GF-D8 (cell line): ENCODE measurements at regions not wholly inside any gene's neighbourhood (a gene's known extent, or its start where the extent isn't known, plus 50 kb on each side); places are given as distances from the start of the nearest gene placed in this dataset.
A peak's percentile ranks its signal among the peaks of the same experiment; 100 is the strongest.
"Not testable (repeated sequence)": the region's sequence is repeated elsewhere in the genome, so short reads cannot be mapped to it uniquely, and the experiment has no call there.

ENCODE experiments used
- DNase-seq: peaks from one replicate; lab custom pipeline; 2025; lab: John Stamatoyannopoulos, UW

DNA sequence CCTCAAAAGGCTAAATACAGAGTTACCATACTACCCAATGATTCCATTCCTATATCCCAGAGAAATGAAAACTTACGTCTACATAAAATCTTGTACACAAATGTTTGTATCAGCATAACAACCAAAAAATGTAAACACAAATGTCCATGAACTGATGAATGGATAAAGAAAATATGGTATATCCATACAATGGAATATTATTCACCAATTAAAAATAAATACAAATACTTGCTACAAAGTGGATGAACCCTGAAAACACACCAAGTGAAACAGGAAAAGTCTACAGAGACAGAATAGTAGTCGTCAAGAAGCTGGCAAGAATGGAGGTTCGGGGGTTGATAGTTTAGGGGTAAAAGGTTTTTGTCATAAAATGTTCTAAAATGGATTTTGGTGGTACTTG lies 54.0 kb upstream of the ANKRD28 start:
- no peak for DNase-seq

DNA sequence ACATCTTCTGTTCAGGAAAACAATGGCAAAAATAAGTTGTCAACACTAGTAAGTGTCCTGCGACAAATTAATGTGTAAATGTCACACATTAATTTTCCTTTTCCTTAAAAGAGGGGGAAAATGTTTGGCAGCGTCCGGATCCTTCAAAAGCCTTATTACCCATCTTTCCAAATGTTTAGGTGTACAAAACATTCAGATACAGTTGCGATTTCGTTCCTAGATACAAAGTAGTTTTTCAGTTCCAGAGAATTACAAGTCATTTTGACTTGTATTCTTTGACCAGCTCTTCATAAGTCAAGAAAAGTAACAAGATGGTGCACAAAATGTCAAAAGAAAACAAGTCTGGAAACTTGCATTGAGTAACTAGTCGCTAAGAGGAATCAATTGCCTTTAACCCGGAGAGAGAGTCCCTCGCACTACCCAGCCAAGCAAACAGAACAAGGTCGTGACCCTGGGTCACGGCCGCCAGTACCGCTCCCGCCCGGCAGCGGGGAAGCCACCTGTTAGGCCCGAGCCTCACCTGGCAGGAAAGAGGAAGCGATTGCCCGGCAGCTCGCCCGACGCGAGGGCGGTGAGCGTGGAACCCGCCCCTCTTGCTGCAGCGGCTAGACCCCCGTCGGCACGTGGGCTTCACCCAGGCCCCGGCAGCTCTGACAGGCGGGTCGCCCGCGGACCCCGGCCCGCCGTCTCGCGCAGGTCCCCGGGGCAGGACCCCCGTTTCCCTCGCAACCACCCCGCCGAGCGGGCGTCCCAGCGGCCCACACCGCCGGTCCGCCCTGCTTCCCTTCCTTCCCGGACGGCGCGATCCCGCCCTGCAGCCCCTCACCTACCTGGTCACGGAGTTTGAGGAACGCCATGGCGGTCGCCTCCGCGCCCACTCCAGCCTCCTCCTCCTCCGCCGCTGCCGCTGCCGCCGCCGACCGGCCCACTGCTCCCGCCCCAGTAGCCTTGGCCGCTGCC lies 61.0 kb upstream of the ANKRD28 start:
- DNase-seq = peak; percentile 39

DNA sequence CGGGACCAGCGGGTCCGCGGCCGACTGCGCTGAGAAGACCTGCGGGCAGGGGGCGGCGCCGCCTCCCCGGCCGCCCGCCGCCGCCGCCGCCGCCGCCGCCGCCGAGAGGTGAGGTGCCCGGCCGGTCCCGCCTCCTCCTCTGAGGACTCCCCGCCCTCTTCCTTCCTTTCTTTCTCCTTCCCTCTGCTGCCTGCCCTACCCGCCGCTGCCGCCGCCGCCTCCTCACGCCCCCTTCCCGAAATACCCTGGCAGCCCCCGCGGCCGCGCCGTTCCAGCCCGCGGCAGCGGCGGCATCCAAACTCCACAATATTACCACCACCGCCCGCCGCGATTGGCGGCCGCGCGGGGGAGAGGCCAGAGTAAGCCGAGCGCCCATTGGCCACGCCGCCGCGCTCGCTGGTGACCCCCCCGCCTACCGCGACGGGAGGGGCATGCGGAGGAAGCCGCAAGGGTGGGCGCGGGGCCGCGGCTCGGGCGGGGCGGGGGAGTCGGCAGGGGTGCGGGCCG lies 61.8 kb upstream of the ANKRD28 start:
- peak; percentile 76 for DNase-seq

DNA sequence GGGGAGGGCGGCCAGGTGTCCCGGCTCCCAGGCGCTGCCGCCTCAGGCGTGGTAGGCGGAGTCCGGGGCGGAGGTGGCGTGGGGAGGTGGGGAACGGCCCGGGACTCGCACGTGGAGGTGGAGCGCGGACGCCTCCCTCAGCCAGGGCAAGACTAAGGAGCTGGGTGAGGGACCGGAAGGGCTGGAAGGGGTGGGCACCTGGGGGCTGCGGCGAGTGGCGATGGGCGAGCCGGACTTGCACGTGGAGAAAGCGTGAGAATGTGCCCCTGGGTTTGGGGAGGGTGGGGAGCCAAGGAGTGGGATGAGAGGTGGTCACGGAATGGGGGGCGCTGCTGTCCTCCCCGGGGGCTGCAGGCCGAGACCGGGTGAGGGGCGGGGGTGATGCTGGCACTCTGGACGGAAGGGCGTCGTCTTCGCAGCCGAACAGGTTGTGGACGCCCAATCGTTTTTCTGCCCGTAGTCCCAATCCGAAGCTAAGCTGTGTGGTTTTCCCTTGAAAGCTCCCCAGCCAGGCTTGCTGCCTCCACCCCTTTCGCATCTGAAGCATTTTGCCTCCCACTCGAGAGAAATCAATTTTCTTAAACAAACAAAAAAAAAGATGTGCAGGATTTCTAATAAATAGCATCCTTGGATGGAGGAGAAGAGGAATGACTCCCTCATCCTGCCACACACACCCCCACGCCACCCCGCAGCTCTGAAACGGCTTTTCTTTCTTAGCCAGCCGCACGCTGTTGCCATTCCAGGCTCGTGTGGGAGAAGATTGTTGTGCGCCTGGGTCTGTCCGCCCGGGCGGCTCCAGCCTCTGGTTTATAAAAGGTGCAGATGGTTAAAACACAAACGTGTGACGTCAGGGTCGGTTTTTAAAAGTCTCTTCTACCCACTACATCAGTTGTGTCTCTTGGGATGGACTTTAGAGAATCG lies 62.5 kb upstream of the ANKRD28 start:
- DNase-seq = peak; percentile 67

DNA sequence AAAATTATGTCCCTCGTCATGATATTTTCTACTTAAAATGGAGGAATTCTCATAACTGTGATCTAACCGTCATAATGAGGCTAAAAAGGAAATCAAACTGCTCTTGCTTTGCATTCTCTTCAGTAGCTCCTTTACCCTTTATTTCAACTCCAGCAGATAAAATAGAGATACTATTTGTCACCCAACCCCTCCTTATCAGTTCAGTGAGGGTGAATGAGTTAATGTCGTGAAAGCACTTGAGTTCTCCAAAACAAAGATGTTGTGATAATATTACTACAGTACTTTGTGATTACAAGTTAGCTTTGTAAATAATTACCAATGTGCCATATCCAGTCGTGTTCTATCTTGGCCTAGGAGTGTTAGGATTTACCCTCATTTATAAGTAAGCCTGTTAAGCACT lies 63.4 kb upstream of the ANKRD28 start:
- DNase-seq = no peak

DNA sequence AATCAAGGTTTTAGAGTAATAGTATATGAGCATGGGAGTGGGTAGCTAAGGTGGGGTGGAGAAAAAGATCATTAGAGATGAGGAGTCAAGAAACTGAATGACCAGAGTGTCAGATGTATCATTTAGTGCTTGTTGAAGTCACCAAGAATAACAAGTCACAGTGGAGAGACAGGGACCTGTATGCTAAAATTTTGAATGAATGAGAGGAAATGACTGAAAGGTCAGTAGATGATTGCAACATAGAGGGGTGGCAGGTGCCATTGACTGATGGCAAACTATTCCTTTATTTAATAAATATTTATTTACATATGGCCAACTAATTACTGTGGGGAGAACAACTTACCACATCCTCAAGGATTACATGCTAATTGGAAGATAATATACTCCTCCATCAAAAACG lies 75.0 kb upstream of the ANKRD28 start:
- DNase-seq = no peak

DNA sequence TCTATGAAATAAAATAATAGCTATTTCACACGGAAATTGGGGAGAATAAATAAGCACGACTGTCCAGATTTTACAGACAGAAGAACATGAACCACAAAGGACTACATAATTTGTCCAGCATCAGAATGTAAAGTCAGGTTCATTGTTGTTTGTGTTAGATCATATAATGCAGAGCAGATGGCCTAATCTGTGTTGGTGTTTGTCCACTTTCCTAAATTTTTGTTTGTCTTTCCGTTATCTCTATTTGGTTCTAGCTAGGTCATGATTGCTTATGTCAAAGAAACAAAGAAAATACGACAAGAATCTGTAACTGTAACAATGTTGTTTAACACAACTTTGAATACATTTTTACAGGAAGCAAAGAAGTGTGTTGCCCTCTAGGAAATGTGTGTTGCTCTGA lies 75.6 kb upstream of the ANKRD28 start:
- DNase-seq = no peak

DNA sequence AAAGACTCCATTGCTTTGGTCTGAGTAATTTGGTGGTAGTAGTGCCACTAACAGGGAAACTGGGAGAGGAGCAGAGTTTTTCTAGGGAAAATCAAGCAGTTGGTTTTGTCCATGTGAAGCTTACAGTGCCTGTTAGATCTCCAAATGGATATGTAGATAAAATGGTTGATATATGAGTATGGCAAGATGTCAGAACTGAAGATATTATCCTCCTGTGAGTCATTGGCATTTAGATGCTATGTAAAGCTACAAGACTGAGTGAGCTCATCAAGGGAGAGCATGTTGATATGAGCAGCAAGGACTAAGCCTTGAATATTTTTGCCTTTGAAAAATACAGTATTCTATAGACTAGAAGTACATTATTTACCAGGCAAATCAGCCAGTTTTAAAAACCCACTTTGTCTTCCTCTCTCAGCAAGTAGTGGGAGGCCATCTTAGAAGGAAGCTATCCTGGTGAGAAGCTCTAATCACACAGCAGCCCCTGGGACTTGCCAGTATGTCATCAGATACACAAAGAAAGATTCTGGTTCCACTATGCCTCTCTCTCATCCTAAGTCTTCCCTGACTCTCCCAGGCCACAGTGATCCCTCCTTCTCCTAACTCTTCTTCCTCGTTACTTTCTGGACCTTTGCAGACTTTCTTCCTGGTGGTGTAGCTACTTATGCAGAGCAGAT lies 77.4 kb upstream of the ANKRD28 start:
- DNase-seq = no peak

DNA sequence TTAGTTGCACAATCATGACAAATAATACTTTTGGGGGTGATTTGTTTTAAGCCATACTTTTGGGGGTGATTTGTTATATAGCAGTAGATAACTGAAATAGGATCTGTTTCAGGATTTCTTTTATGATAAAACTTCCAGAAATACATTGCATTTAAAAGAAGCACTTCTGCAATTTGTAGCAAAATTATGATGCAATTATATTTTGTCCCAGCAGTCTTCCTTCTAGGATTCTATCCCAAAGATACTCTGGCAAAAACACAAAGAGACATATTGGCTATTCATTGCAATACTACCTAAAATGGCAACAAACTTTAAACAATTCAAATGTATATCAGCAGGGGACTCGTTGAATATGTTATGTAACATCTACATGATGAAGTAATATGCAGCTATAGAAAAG lies 78.9 kb upstream of the ANKRD28 start:
- no peak for DNase-seq

DNA sequence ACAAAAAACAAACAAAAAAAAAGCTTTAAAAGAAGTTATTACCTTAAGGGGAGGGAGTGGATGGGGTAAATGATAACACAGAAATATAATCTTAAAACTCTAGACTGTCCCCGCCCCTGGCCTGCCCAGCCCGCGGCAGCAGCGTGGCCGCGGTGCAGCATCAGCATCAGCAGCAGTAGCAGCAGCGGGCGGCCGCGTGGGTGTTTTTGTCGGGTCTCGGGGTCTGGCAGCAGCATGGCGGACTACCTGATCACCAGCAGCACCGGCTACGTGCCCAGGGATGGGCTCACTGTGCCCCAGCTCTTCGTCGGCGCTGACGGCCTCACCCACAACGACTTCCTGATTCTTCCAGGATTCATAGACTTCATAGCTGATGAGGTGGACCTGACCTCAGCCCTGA lies 80.0 kb upstream of the ANKRD28 start:
- DNase-seq = no peak

DNA sequence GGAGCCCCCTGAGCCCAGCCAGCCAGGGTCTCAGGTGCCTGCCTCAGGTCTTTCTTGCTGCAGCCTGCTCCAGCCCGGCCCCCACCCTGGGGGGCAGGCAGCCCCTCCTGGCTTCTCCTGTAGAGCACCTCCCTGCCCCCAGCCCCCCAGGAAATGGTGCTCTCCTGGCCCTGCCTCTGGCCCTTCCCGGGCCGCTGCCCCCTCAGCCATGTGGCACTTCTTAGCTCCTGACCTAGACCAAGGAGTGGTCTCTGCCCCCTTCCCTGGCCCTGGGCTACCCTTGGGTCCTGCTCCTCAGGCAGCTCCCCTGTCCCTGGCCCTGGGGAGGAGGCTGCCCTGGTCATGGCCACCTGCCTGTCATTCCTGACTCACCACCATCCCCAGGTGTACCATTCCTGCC lies 82.0 kb upstream of the ANKRD28 start:
- DNase-seq = not testable (repeated sequence)

DNA sequence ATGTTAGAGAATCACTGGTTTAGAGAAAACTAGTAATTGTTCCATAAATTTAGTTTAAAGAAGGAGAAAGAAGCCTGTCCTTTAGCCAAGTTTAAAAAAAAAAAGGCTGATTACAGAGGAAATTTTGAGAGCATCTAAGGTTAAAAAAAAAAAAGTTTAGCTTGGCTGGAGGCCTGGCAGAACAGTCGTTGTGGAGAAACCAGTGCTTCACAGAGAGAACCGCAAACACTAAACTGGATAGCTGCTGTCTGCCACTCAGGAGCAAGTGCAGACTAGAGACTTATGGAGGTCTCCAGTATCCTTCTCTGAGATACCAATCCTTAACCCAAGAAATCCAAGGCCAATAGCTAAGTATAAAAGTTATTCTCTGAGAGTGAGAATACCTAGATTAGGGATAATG lies 84.8 kb upstream of the ANKRD28 start:
- no peak for DNase-seq

DNA sequence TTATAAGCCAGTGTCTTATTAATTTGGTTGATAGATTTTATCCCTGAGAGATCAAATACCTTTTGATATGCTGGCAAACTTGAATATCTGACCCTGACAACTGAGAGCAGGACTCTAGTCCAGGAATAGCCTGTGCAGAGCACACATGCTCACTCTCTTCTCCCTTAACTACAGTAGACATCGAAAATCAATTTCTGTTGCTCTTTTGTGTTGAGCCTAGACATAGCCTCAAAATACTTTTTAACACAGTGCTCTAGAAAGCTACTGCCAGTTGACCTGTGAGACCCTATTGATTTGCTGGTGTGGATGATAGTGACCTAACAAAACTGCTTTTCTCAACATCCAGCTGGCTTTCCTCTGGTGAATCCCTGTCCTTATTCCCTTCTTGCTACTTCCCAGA lies 86.4 kb upstream of the ANKRD28 start:
- DNase-seq = no peak

DNA sequence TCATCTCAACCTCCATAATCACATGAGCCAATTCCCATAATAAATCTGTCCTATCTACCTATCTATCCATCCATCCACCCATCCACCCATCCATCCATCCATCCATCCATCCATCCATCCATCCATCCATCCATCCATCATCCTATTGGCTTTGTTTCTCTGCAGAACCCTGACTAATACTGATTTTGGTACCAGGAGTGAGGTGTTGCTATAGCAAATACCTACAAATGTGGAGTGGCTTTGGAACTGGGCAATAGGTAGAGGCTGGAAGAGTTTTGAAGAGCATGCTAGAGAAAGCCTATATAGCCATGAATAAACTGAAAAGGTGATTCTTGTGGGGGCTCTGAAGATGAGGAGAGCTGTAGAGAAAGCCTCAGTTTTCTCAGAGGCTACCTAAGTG lies 88.7 kb upstream of the ANKRD28 start:
- no peak for DNase-seq

DNA sequence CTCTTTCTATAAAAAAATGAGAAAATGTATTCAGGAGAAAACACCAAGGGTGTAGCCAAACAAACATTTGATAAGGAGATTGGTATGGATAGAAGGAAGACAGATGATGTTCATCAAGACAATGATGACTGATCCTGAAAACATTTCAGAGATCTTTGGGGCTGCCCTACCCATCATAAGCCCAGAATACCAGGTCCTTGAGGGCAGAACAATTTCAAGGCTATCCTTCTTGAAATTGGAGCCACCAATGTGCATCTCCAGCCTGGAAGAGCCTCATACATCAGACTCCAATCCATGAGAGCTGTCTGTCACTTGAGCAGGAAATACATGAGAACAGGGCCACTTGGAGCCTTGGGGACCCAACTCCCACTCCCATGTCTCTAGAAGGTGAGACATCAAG lies 89.5 kb upstream of the ANKRD28 start:
- no peak for DNase-seq

DNA sequence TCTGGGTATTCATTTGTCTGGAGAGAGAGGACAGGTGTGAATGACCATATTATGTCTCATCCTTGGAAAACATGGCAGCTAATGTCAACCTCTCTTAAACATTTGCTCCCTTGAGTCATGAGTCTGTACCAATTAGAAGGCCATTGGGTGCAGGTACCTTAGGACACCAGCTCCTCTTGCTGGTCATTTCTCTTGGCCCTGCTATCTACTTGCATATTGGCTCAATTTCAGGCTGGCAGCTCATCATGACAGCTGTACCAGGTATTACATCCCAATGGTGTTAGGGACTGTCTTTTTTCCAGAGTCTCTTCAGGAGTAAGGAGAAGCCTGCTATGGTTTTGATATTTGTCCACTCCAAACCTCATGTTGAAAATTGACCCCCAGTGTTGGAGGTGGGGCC lies 92.2 kb upstream of the ANKRD28 start:
- DNase-seq = no peak

DNA sequence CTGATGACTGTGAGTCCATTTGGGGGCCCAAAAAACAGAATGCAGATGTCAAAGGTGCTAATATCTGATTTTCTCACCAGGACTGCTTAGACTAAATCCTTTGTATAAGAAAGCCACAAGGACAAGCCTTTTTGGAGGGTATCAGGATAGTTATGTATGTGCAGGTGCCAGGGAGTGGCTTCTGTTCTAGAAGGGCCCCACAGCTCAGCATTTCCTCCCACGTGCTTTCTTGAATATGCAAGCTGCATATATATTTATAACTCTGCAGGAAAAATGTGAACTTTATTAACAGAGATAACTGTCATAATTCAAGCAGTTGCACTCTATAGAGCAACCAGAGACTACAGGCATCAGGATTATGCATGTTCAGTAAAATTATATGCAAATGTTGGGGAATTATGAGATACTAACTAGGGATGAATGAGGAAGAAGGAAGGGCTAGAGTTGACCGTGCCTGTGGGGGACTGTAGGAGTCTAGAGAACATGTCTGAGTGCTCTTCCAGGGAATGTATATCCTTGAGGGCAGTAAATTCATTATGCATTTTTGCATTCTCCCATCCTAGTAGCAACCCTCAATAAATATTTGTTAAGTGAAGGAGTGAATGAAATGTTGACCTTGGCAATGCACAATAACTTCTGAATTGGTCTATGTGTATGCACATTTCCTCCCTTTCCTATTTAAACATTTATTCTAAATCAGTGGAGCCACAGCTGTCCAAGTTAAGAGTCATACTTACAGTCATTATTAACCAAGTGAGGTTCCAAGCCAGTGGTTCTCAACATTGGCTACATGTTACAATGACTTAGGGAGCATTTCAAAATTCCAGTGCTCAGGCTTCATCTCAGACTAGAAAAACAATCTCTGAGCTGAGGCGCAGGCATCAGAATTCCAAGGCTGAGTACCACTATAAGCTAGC lies 94.8 kb upstream of the ANKRD28 start:
- no peak for DNase-seq

DNA sequence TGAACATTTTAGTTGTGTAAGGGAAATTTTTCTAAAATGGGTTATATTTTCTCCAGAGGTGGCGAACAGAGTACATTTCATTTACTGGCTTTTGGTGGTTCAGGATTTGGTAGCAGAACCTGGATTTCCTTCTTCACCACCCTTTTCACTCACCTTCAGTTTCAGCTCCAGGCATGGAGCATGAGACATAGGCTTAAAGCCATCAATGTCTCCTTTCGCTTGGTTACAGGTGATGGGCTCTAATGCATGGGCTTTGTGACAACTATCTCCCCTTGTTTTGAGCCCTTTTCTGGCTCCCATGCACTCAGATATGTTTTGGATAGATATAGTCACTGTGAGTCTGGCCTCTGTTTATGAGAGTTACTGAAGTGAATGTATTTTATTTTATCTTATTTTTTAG lies 96.6 kb upstream of the ANKRD28 start:
- DNase-seq = no peak

DNA sequence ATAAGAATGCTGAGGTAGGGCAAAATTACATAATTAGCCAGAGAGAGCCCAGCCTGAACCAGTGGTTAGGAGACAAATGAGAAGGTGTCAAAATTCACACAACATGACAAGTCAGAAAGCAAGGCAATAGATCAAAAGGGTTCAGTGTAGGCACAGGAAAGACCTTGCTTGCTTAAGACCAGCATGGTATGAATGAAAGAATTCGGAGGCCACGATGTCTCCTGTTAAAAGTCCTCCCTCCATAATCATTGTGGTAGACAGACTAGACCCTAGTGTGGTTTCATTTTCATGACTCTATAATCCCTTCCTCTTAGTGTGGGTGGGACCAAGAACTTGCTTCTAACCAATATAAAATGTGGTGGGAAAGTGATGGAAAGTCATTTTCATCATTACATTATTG lies 98.7 kb upstream of the ANKRD28 start:
- DNase-seq = no peak

DNA sequence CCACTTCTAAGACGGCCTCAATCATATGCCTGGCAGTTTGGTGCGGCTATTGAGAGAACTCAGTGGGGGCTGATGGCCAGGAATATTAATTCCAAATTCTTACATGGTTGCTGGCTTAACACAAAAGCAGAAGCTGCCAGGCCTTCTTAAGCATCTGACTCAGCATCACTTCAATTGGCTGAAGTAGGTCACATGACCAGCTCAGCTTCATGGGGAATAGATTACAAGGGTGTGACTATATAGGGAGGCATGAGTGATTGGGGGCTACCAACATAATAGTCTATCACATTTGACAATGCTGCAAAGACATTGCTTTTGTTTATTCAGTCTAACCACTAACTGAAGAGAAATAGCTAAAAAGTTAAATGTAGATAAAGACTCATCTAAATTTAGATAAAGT lies 101.6 kb upstream of the ANKRD28 start:
- no peak for DNase-seq

DNA sequence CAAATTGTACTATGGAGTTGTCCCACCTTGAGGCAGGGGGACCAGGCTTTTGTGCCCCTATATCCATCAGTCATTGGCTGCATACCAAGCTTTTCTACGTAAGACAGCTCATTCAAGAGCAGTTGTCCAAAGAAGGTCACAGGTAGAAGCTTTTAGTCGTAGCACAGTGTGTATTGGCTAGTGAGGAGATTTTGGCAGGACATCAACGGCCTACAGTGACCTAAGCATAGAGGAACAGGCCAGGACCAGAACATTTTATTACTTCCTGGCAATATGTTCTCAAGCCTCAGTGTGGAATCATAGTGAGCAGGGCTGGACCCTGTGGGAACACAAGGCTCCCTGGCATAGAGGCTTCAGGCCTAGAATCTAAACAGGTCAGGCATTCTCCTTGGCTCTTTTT lies 105.4 kb upstream of the ANKRD28 start:
- no peak for DNase-seq
